GM12875 (cell line): ENCODE measurements at regions not wholly inside any gene's neighbourhood (a gene's known extent, or its start where the extent isn't known, plus 50 kb on each side); places are given as distances from the start of the nearest gene placed in this dataset.
"Not testable (repeated sequence)": the region's sequence is repeated elsewhere in the genome, so short reads cannot be mapped to it uniquely, and the experiment has no call there.

Source experiments
- H3K4me3 ChIP-seq: one replicate; pipeline ENCODE4 v1.5.1; 2011; ENCODE audit warnings: low read depth, low read length, control low read depth
- TF ChIP-seq, protein P1 (sequence below): IDR thresholded peaks from 2 replicates; pipeline ENCODE4 v1.5.1; 2011; ENCODE audit warnings: low read depth, mild to moderate bottlenecking, control low read depth, inconsistent platforms, low read length, moderate library complexity, borderline replicate concordance; ENCODE audit not compliant: insufficient read depth

DNA sequence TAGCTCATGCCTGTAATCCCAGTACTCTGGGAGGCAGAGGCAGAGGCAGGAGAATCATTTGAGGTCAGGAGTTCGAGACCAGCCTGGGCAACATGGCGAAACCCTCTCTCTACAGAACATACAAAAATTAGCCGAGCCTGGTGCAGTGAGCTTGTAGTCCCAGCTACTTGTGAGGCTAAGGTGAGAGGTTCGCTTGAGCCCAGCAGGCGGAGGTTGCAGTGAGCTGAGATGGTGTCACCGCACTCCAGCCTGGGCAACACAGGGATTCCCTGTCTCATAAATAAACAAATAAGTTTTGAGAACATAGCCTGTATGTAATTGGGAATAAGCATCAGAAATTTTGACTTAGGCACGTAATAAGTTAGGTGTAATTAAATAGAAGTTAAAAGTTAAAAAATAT lies 971.7 kb upstream of the COX7C start:
- H3K4me3 ChIP-seq = no peak overlapping the region
- TF ChIP-seq, protein P1, sequence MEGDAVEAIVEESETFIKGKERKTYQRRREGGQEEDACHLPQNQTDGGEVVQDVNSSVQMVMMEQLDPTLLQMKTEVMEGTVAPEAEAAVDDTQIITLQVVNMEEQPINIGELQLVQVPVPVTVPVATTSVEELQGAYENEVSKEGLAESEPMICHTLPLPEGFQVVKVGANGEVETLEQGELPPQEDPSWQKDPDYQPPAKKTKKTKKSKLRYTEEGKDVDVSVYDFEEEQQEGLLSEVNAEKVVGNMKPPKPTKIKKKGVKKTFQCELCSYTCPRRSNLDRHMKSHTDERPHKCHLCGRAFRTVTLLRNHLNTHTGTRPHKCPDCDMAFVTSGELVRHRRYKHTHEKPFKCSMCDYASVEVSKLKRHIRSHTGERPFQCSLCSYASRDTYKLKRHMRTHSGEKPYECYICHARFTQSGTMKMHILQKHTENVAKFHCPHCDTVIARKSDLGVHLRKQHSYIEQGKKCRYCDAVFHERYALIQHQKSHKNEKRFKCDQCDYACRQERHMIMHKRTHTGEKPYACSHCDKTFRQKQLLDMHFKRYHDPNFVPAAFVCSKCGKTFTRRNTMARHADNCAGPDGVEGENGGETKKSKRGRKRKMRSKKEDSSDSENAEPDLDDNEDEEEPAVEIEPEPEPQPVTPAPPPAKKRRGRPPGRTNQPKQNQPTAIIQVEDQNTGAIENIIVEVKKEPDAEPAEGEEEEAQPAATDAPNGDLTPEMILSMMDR = no peak

GRCh38 chr5:85646641-85647040 lies 971.1 kb upstream of the COX7C start:
- H3K4me3 ChIP-seq = no peak overlapping the region
- TF ChIP-seq, protein P1 = no peak

- TF ChIP-seq, protein P1 = no peak
- no peak overlapping the region for H3K4me3 ChIP-seq
Measured at GRCh38 chr5:85647349-85648127, 970.2 kb upstream of the COX7C start.

GRCh38 chr5:85648495-85648894 lies 969.2 kb upstream of the COX7C start:
- H3K4me3 ChIP-seq = no peak overlapping the region
- TF ChIP-seq, protein P1 = no peak

DNA sequence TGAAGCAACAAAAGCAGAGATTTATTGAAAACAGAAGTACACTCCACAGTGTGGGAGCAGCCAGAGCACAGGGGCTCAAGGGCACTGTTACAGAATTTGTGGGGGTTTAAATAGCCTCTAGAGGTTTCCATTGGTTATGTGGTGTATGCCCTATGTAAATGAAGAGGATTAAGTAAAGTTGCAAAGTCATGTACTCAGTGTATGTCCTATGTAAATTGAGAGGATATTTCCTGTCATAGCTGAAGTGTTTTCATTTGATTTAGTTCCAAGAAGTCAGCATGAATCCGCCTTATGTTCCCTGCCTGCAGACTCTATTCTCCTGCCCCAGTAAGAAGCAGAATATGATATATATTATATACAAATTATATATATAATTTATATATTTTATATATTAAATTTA lies 966.0 kb upstream of the COX7C start:
- H3K4me3 ChIP-seq = no peak overlapping the region
- TF ChIP-seq, protein P1 = no peak

DNA sequence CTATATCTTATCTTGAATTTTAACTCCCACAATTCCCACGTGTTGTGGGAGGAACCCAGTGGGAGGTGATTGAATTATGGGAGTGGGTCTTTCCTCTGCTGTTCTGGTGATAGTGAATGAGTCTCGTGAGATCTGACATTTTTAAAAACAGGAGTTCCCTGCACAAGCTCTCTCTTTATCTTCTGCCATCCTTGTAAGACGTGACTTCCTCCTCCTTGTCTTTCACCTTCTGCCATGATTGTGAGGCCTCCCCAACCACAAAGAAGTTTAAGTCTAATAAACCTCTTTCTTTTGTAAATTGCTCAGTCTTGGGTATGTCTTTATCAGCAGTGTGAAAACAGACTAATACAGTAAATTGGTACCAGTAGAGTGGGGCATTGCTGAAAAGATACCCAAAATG lies 963.6 kb upstream of the COX7C start:
- not testable (repeated sequence) for H3K4me3 ChIP-seq

DNA sequence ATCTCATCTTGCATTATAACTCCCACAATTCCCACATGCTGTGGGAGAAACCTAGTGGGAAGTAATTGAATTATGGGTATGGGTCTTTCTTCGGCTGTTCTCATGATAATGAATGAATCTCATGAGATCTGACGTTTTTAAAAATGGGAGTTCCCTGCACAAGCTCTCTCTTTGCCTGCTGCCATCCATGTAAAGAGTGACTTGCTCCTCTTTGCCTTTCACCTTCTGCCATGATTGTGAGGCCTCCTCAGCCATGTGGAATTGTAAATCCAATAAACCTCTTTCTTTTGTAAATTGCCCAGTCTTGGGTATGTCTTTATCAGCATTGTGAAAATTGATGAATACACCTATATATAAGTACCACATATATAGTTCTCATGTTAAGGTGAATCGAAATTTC lies 961.7 kb upstream of the COX7C start:
- H3K4me3 ChIP-seq = no peak overlapping the region
- TF ChIP-seq, protein P1 = no peak

- H3K4me3 ChIP-seq = not testable (repeated sequence)
Measured at GRCh38 chr5:85657328-85657727, 960.4 kb upstream of the COX7C start.

DNA sequence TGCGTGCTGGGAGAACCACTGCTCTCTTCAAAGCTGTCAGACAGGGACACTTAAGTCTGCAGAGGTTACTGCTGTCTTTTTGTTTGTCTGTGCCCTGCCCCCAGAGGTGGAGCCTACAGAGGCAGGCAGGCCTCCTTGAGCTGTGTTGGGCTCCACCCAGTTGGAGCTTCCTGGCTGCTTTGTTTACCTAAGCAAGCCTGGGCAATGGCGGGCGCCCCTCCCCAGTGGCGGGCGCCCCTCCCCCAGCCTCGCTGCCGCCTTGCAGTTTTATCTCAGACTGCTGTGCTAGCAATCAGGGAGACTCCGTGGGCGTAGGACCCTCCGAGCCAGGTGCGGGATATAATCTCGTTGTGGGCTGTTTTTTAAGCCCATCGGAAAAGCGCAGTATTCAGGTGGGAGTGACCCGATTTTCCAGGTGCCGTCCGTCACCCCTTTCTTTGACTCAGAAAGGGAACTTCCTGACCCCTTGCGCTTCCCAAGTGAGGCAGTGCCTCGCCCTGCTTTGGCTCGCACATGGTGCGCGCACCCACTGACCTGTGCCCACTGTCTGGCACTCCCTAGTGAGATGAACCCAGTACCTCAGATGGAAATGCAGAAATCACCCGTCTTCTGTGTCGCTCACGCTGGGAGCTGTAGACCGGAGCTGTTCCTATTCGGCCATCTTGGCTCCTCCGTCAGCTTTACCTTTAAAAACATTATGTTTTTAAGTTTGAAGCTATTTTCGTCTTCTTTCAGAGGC lies 954.6 kb upstream of the COX7C start:
- not testable (repeated sequence) for H3K4me3 ChIP-seq
